ENCODE measurements at regions not wholly inside any gene's neighbourhood (a gene's known extent, or its start where the extent isn't known, plus 50 kb on each side); places are given as distances from the start of the nearest gene placed in this dataset.

GRCh38 chr17:77494664-77495435 is 354.1 kb downstream of the SEC14L1 start:
- no peak for DNase-seq (ENCODE audit: extremely low read depth, low read depth, low spot score)

- no peak for DNase-seq (ENCODE audit: extremely low read depth, low read depth, low spot score)
These were observed 354.8 kb downstream of the SEC14L1 start for GRCh38 chr17:77495575-77495974.

- no peak for DNase-seq (ENCODE audit: extremely low read depth, low read depth, low spot score)
These were observed 355.6 kb downstream of the SEC14L1 start for GRCh38 chr17:77496401-77496801.

DNA sequence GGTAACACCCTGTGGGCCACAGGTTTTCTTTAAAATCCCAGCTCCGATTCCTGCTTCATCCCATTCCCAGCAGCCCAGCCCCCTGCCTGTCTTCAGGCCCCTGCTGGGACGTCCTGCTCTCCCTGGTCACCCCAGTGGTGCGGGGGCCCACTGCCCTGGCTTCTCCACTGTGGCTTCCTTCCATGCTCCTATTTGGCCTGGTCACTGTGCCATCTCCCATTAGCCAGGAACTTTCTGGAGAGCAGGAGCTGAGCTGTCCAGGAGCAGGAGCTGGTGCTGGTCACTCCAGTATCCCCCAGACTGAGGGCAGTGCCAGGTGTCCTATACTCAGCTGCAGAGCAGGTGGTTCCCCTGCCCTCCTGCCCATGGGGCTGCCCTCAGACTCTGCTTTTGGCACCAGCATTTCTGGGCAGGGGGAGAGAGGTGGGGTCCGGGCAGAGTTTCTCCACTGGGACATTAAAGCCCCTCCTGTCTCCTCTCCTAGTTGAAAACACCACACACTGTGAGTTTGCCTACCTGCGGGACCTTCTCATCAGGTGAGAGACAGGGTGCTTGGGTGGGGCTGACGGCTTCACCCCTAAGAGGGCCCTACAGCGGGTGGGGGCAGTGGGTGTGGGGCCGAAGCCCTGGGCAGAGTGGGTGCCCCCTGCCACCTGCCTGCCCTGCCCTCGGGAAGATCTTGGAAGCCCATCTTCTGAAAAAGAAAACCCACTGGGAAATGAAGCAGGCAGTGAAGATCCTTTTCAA is 356.2 kb downstream of the SEC14L1 start:
- no peak for DNase-seq (ENCODE audit: extremely low read depth, low read depth, low spot score)

DNA sequence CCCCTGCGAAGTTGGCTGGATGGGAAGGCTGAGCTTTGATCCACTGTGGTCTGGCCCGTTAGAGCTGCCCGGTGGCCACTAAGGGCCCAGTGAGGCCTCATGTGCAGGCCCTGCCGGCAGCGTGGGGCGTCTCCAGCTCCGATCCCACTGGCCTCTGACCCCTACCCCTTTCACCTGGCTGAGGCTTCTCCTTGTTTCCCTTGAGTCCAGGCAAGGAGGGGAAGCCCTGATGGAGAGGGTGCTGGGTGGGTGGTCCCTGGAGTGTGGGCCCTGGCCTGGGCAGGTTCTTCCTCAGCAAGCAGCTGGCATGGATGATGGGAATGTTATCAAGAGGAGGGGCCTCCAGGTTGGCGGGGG is 356.8 kb downstream of the SEC14L1 start:
- DNase-seq (ENCODE audit: extremely low read depth, low read depth, low spot score) = no peak

DNA sequence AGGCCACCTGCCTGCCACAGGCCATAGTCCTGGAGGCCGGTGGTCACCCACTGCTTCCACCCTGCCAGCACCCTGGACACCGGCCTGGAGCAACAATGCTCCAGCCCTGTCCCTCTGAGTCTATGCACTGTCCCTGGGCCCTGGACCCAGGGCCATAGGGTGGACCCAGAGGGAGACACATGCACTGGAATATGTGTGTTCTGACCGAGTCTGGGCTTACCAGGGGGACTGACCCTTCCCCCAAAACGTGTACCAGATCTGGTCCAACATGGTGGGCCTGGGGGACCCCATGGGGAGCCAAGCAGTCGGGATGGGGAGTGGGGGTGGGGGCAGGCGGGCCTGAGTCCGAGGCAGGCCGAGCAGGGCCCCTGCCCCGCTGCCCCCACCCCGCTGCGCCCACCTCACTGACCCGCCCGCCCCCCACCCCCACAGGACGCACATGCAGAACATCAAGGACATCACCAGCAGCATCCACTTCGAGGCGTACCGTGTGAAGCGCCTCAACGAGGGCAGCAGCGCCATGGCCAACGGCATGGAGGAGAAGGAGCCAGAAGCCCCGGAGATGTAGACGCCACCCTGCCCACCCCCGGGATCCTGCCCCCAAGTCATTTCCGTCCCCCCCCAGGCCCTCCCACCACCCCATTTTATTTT is 357.4 kb downstream of the SEC14L1 start:
- DNase-seq (ENCODE audit: extremely low read depth, low read depth, low spot score) = no peak

- no peak for DNase-seq (ENCODE audit: extremely low read depth, low read depth, low spot score)
These were observed 358.3 kb downstream of the SEC14L1 start for GRCh38 chr17:77498791-77499698.

GRCh38 chr17:77499699-77500435 is 359.1 kb downstream of the SEC14L1 start:
- DNase-seq (ENCODE audit: extremely low read depth, low read depth, low spot score) = no peak

DNA sequence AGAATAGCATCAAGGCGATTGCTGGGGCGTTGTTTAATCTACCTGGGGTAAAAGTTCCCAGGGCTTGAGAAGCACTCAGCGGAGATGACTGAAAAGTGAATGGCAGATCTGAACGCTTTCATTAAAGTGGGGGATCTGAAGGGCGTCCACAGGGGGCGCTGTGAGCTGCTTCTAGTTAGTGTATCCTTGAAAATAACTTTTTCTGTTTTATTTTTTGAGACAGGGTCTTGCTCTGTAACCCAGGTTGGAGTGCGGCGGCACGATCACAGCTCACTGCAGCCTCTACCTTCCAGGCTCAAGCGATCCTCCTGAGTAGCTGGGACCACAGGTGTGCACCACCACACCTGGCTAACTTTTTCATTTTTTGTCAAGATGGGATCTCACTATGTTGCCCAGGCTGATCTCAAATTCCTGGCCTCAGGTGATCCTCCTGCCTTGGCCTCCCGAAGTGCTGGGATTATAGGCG is 360.4 kb downstream of the SEC14L1 start:
- DNase-seq (ENCODE audit: extremely low read depth, low read depth, low spot score) = no peak

DNA sequence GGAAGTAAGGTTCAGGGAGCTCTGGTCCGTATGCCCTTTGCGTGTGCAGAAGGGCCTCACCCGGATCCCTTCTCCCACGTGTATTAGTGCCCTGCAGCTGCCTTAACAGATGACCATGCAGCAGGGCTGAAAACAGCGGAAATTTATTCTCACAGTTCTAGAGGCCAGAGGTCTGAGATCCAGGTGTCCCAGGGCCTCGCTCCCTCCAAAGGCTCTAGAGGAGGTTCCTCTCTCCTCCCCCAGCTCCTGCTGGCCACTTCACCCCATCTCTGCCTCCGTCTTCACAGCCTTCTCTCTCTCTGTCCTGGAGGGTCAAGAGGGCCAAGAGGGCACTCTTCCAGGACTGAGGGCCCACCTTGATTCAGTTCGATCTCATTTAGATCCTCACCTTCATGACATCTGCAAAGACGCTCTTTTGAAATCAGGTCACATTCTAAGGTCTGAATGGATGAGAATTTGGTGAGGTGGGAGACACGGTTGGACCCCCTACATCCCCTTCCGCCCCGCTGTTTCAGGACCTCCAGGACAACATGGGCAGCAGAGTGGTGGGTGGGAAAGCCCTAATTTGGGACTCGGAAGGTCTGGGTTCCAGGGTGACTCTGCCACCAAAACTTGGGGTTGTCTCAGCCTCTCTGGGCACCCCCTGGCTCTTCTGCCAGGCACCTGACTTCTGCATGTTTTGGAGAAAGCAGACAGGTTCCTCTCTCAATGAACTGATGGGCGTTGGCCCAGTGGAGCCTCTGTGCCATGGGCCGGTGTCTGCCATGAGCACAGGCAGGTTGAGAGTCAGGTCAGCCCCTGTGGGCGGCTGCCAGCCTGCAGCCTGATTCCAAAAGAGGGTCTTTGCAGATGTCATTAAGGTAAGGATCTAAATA is 361.2 kb downstream of the SEC14L1 start:
- DNase-seq (ENCODE audit: extremely low read depth, low read depth, low spot score) = no peak

DNA sequence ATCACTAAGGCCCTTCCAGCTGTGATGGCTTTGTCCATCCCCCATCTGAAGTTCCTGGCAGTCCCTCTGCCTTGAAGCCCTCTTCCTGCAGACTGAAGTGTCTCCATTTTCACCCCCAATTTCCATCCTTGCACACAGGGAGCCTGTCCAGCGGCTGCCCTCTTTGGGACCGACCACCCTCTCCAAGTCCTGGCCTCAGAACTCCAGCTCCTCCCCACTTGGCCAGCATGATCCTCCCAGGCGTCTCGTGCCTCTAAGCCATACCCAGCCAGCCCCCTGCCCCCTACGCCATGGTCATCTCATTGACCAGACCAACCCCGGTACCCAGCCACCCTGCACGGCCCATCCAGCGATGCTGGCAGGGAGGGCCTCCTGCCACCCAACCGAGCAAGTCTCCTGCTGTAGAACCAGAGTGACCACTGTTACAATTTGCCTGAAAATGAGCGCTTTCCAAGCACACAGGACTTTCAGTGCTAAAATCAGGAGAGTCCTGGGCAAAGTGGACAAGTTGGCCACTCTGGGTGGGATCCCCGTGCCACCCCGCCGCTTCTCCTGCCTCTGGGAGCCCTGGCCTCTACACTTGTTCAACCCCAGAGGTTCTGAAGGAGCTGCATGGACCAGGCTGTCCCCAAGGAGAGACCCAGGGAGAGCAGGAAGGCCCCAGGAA is 362.0 kb downstream of the SEC14L1 start:
- no peak for DNase-seq (ENCODE audit: extremely low read depth, low read depth, low spot score)

- no peak for DNase-seq (ENCODE audit: extremely low read depth, low read depth, low spot score)
These were observed 362.5 kb downstream of the SEC14L1 start for GRCh38 chr17:77503293-77503655.

- DNase-seq (ENCODE audit: extremely low read depth, low read depth, low spot score) = no peak
These were observed 363.3 kb downstream of the SEC14L1 start for GRCh38 chr17:77503916-77504651.

- DNase-seq (ENCODE audit: extremely low read depth, low read depth, low spot score) = no peak
These were observed 363.9 kb downstream of the SEC14L1 start for GRCh38 chr17:77504652-77505155.

- DNase-seq (ENCODE audit: extremely low read depth, low read depth, low spot score) = no peak
These were observed 364.4 kb downstream of the SEC14L1 start for GRCh38 chr17:77505181-77505639.

- DNase-seq (ENCODE audit: extremely low read depth, low read depth, low spot score) = no peak
These were observed 365.7 kb downstream of the SEC14L1 start for GRCh38 chr17:77506371-77506991.

Measured in glomerular endothelial cell (primary cell).